ENCODE measurements at regions not wholly inside any gene's neighbourhood (a gene's known extent, or its start where the extent isn't known, plus 50 kb on each side); places are given as distances from the start of the nearest gene placed in this dataset.
A peak's percentile ranks its signal among the peaks of the same experiment; 100 is the strongest.

DNA sequence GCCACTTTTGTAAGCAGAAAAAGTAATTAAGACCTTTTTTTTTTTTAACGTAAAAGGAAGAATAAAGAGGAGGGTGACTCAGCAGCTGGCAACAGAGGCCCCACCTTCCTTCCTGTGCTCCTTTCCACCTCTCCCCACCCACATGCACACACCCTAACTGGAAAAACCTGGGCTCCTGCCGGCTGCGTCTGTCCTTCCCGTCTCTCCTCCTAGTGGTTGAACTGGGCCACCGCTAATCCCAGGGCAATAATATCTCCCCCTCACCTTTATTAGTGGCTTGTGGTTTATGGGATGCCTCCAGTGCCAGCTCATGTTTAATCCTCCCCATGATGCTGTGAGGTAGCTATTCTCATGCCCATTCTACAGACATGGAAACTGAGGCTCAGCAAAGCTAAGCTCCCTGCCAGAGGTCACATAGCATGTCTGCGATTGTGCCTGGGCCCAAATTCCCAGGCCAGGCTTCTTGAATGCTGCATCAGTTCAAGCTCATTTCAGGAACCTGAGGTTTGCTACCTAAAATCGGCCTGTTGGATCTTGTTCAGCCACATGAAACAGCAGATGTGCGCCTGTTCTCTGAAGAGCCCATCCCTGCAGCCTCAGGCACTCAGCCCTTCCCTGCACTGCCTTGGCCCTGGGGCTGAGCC, 60.9 kb upstream of the IL17B start:
- Histone ChIP-seq H3K4me3 (replicated peaks in 1 of 3; ENCODE audit: insufficient read depth in 1 of 3, low read depth in 1 of 3, low read length in 3 of 3) (no peak overlapping the region), H3K36me3 (ENCODE audit: control insufficient read depth in 2 of 2, extremely low read depth in 1 of 2, insufficient read depth in 2 of 2, low read length in 2 of 2) (no peaks in the 10 kb centered on the region), H3K9ac (replicated peaks; ENCODE audit: extremely low read depth, insufficient read depth, low read length) (no peak overlapping the region), H4K20me1 (replicated peaks; ENCODE audit: control insufficient read depth, extremely low read depth, insufficient read depth, low read length) (no peaks in the 10 kb centered on the region), H3K9me3 (replicated peaks; ENCODE audit: control insufficient read depth, insufficient read depth, low read length) (no peaks in the 10 kb centered on the region), H2AFZ (ENCODE audit: low read depth, low read length) (peak overlapping the region; percentile 46), H3K9me1 (replicated peaks; ENCODE audit: control insufficient read depth, extremely low read depth, insufficient read depth, low read length) (no peaks in the 10 kb centered on the region), H3K4me1 (ENCODE audit: control insufficient read depth, extremely low read depth, insufficient read depth, low read length) (peaks cover 12% of the 10 kb centered on the region), H3K79me2 (ENCODE audit: control insufficient read depth, insufficient read depth, low read length) (no peaks in the 10 kb centered on the region), H3K27me3 (ENCODE audit: control insufficient read depth in 2 of 2, insufficient read depth in 2 of 2, low read length in 2 of 2) (no peaks in the 10 kb centered on the region), H3K27ac (ENCODE audit: insufficient read depth, low read depth, low read length) (no peak overlapping the region), H3K4me2 (ENCODE audit: insufficient read depth, low read length) (no peak overlapping the region)
- intact Hi-C loops (cut with micrococcal nuclease) (loop anchor here (10.0 kb wide), 1 partner anchor 305 kb away; no protein-coding TSS in a partner anchor), dilution Hi-C loops (cut with MboI; ENCODE audit: extremely low pct_ligation_motif_present, low sequenced_read_pairs) (no loop called here)
- no peak for TF ChIP-seq MAX (IDR thresholded peaks at IDR 0.05; ENCODE audit: insufficient read depth, insufficient read length)
- no peak for TF ChIP-seq JUN (IDR thresholded peaks at IDR 0.05; ENCODE audit: borderline replicate concordance, insufficient read depth, insufficient read length, low read depth)
- TF ChIP-seq MYC (IDR thresholded peaks at IDR 0.05; ENCODE audit: low read depth, low read length): no peak
- no peak for TF ChIP-seq POLR2AphosphoS5 (IDR thresholded peaks at IDR 0.05; ENCODE audit: insufficient read depth, low read depth, low read length)
- no peak for TF ChIP-seq EZH2 (IDR thresholded peaks at IDR 0.05; ENCODE audit: borderline replicate concordance, low read depth, low read length, severe bottlenecking)
- no peak for TF ChIP-seq GATA2 (IDR thresholded peaks at IDR 0.05; ENCODE audit: insufficient read depth, insufficient read length, low read depth, low read length)
- no peak for TF ChIP-seq POLR2A (IDR thresholded peaks at IDR 0.05; ENCODE audit: low read depth, low read length)
- TF ChIP-seq FOS (IDR thresholded peaks at IDR 0.05; ENCODE audit: borderline replicate concordance, insufficient read depth, low read length): peak; percentile 48
- peak; percentile 56 to 64 for TF ChIP-seq CTCF (IDR thresholded peaks at IDR 0.05; ENCODE audit: extremely low read depth in 1 of 2, insufficient read depth in 1 of 2, low read depth in 1 of 2, low read length in 2 of 2)
- no TSS peak for BruUV-seq (replicated peaks)
- ChIA-PET CTCF (interaction anchor here (0.6 to 4.6 kb wide), 21 partner anchors 8 to 179 kb away, joined by 3 to 39 read pairs (median 4); partner anchors contain the start of gene CSNK1A1), POLR2A (no interaction called here)
- peak; percentile 93 for FAIRE-seq
- peak; percentile 66 for DNase-seq (ENCODE audit: low read depth, low spot score)

Measured in endothelial cell of umbilical vein (primary cell).